Heart left ventricle (tissue), 16 donors: ENCODE measurements at regions not wholly inside any gene's neighbourhood (a gene's known extent, or its start where the extent isn't known, plus 50 kb on each side); places are given as distances from the start of the nearest gene placed in this dataset.

Experiments used
- ATAC-seq, 4 donors: fragments of 200-7000 bp; cut with Tn5 transposase; one replicate each; pipeline ENCODE4 v1.9.1; 2020 to 2022; ENCODE audit warnings: moderate library complexity in 4 of 4, mild to moderate bottlenecking in 3 of 4, moderate number of reproducible peaks in 1 of 4
- DNase-seq, 5 donors: peaks; one replicate each; pipeline ENCODE4 v3.0.0-alpha.2; 2020
- H3K27ac ChIP-seq, 12 donors: fragments of 200-600 bp; sonication (generic) in 4 of 12; one replicate each; pipeline versions ENCODE4 v1.5.0 to v1.8.0; 2016 to 2022; ENCODE audit warnings: mild to moderate bottlenecking in 2 of 12
- H3K27me3 ChIP-seq, 9 donors: fragments of 200-600 bp; sonication (generic) in 2 of 9; one replicate each; pipeline versions ENCODE4 v1.5.1 to v1.8.0; 2016 to 2022; ENCODE audit warnings: mild to moderate bottlenecking in 3 of 9
- H3K36me3 ChIP-seq, 9 donors: fragments of 200-600 bp; sonication (generic) in 2 of 9; one replicate each; pipeline versions ENCODE4 v1.5.0 to v1.8.0; 2018 to 2022; ENCODE audit warnings: mild to moderate bottlenecking in 2 of 9
- H3K4me1 ChIP-seq, 12 donors: fragments of 200-600 bp; sonication (generic) in 4 of 12; one replicate each; pipeline versions ENCODE4 v1.5.0 to v1.8.0; 2016 to 2022; ENCODE audit warnings: mild to moderate bottlenecking in 3 of 12
- H3K4me3 ChIP-seq, 12 donors: fragments of 200-600 bp; sonication (generic) in 4 of 12; one replicate each; pipeline versions ENCODE4 v1.5.0 to v1.8.0; 2017 to 2022; ENCODE audit warnings: mild to moderate bottlenecking in 9 of 12, moderate library complexity in 4 of 12
- H3K9me3 ChIP-seq, 12 donors: fragments of 200-600 bp; sonication (generic) in 4 of 12; one replicate each; pipeline versions ENCODE4 v1.5.0 to v1.8.0; 2016 to 2022; ENCODE audit warnings: mild to moderate bottlenecking in 1 of 12
- CTCF ChIP-seq, 12 donors: fragments of 200-600 bp; sonication (generic) in 4 of 12; IDR thresholded peaks; one replicate each; pipeline versions ENCODE4 v1.5.0 to v1.8.0; 2018 to 2022; ENCODE audit warnings: antibody characterized with exemption in 12 of 12, mild to moderate bottlenecking in 5 of 12
- POLR2A ChIP-seq, 2 donors: fragments of 450-650 bp; IDR thresholded peaks; one replicate each; pipeline ENCODE4 v1.6.1; 2017; ENCODE audit warnings: antibody characterized with exemption in 2 of 2, mild to moderate bottlenecking in 2 of 2, moderate library complexity in 2 of 2
- WGBS, 4 donors: extraction: QIAGEN DNeasy Blood & Tissue Kit in 2 of 4; methylation state at CpG; one replicate each; pipeline versions ENCODE4 v1.1.5 to v1.1.7; 2013 to 2018; 5-methylcytosine and 5-hydroxymethylcytosine counted together
- intact Hi-C, 10 donors: fragments of 100-400 bp; cut with DNase I; formaldehyde crosslinking; loops; one replicate each; pipeline versions ENCODE4 v1.11.1 to v1.14.2; 2022
- donor health status: ischemic (EF 13 %, LVEDD 7.1; RV severe dilation, severe dysfunction).
- donor health status: healthy with polysubstance abuse.
- donor health status: DM: no; HTN: yes; CAD: no.
- donor health status: DM: no; HTN: no; CAD: no.
- donor health status: ischemic (EF 25% LVEDD 6.9; RV normal size, moderate dysfunction).
- donor health status: ischemic (EF 25% LVEDD 5.7; RV mildly dilated, moderate dysfunction).
- donor health status: healthy.
- donor health status: DM: yes; HTN: yes; CAD: no.
- donor health status: ischemic (EF 35%, LVEDD 5.7; RV mildly dilated, moderate dysfunction).
- donor health status: nonischemic (EF 11% LVEDD 7.7; RV severe dilation, severe dysfunction).
- donor health status: DM: yes; HTN: yes; CAD: no.
- donor health status: PGD.
- donor health status: ischemic (EF 29% LVEDD 5.4; RV normal size, mild dysfunction).
- donor health status: nonischemic (EF 23%, LVEDD 6.1; RV moderate dilation, normal function).

- 67 to 81% (median 72%) methylated on average over 5 of the region's 5 CpGs for WGBS, 4 donors
Measured at GRCh38 chr2:136230464-136230863, 112.5 kb upstream of the CXCR4 start.

GRCh38 chr2:136226903-136227302 is 109.0 kb upstream of the CXCR4 start:
- Histone ChIP-seq H3K27me3 (peaks cover 0 to 9% (median 0%) of the 10 kb centered on the region in 9 donors), H3K36me3 (no peaks in the 10 kb centered on the region), H3K27ac (no peak overlapping the region), H3K9me3 (no peaks in the 10 kb centered on the region), H3K4me1 (peaks cover 0 to 14% (median 0%) of the 10 kb centered on the region in 12 donors), H3K4me3 (no peak overlapping the region)
- DNase-seq (no peak), ATAC-seq (no peak)
- TF ChIP-seq POLR2A (IDR thresholded peaks at IDR 0.05) (no peak), CTCF (IDR thresholded peaks at IDR 0.05) (no peak)
- WGBS, 4 donors = 87 to 92% (median 91%) methylated on average over 4 of the region's 4 CpGs
- intact Hi-C loops = no loop called here

More at GRCh38 chr2:136230464-136230863, 112.5 kb upstream of the CXCR4 start:
- Histone ChIP-seq H3K36me3 (no peaks in the 10 kb centered on the region), H3K27ac (no peak overlapping the region), H3K4me3 (no peak overlapping the region), H3K9me3 (no peaks in the 10 kb centered on the region), H3K4me1 (peaks cover 0 to 32% (median 0%) of the 10 kb centered on the region in 12 donors), H3K27me3 (peaks cover 0 to 9% (median 0%) of the 10 kb centered on the region in 9 donors)
- TF ChIP-seq CTCF (IDR thresholded peaks at IDR 0.05) (no peak), POLR2A (IDR thresholded peaks at IDR 0.05) (no peak)
- ATAC-seq (no peak), DNase-seq (no peak)
- intact Hi-C loops = no loop called here

GRCh38 chr2:136225950-136226835 is 108.2 kb upstream of the CXCR4 start:
- H3K27me3 ChIP-seq = peaks cover 0 to 9% (median 0%) of the 10 kb centered on the region in 9 donors
- H3K4me3 ChIP-seq = no peak overlapping the region
- ATAC-seq (no peak), DNase-seq (no peak)
- peaks cover 0 to 17% (median 0%) of the 10 kb centered on the region in 12 donors for H3K4me1 ChIP-seq
- no peaks in the 10 kb centered on the region for H3K36me3 ChIP-seq
- H3K27ac ChIP-seq = peak overlapping the region in 1 of 12 donors; percentile 7
- 37 to 54% (median 43%) methylated on average over 7 of the region's 7 CpGs for WGBS, 4 donors
- intact Hi-C loops = no loop called here
- TF ChIP-seq POLR2A (IDR thresholded peaks at IDR 0.05) = no peak
- no peak for TF ChIP-seq CTCF (IDR thresholded peaks at IDR 0.05)
- no peaks in the 10 kb centered on the region for H3K9me3 ChIP-seq

- Histone ChIP-seq H3K27ac (no peak overlapping the region), H3K4me1 (peaks cover 0 to 24% (median 0%) of the 10 kb centered on the region in 12 donors), H3K27me3 (peaks cover 0 to 4% (median 0%) of the 10 kb centered on the region in 9 donors), H3K4me3 (no peak overlapping the region), H3K9me3 (no peaks in the 10 kb centered on the region), H3K36me3 (no peaks in the 10 kb centered on the region)
- intact Hi-C loops = no loop called here
- no peak for DNase-seq
- ATAC-seq = no peak
- WGBS, 4 donors = 83 to 96% (median 91%) methylated on average over 7 of the region's 7 CpGs
- no peak for TF ChIP-seq POLR2A (IDR thresholded peaks at IDR 0.05)
- TF ChIP-seq CTCF (IDR thresholded peaks at IDR 0.05) = no peak
Measured at GRCh38 chr2:136223274-136223673, 105.3 kb upstream of the CXCR4 start.
